ENCODE measurements at regions not wholly inside any gene's neighbourhood (a gene's known extent, or its start where the extent isn't known, plus 50 kb on each side); places are given as distances from the start of the nearest gene placed in this dataset.

DNA sequence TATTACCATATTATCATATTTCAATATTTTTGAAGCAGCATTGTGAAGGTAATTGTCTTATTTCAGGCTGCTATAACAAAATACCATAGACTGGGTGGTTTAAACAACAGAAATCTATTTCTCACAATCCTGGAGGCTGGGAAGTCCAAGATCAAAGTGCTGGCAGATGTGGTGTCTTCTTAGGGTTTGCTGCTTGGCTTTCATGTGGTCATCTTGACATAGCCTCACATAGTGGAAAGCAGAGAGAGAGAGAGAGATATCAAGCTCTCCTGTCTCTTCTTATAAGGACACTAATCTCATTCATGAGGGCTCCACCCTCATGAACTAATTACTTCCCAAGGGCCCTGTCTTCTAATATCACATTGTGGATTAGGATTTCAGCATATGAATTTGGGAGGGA lies 119.7 kb upstream of the NUDT6 start:
- TF ChIP-seq, protein P1, sequence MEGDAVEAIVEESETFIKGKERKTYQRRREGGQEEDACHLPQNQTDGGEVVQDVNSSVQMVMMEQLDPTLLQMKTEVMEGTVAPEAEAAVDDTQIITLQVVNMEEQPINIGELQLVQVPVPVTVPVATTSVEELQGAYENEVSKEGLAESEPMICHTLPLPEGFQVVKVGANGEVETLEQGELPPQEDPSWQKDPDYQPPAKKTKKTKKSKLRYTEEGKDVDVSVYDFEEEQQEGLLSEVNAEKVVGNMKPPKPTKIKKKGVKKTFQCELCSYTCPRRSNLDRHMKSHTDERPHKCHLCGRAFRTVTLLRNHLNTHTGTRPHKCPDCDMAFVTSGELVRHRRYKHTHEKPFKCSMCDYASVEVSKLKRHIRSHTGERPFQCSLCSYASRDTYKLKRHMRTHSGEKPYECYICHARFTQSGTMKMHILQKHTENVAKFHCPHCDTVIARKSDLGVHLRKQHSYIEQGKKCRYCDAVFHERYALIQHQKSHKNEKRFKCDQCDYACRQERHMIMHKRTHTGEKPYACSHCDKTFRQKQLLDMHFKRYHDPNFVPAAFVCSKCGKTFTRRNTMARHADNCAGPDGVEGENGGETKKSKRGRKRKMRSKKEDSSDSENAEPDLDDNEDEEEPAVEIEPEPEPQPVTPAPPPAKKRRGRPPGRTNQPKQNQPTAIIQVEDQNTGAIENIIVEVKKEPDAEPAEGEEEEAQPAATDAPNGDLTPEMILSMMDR (IDR thresholded peaks at IDR 0.05): no peak
- H3K27ac ChIP-seq: no peak overlapping the region
- peaks cover 0 to 16% (median 10%) of the 10 kb centered on the region in 3 donors for H3K36me3 ChIP-seq
- intact Hi-C loops (cut with DNase I; ENCODE audit: low total_unique reads): no loop called here
- H3K4me1 ChIP-seq: peaks cover 0 to 23% (median 0%) of the 10 kb centered on the region in 4 donors
- no peaks in the 10 kb centered on the region for H3K27me3 ChIP-seq
- H3K4me3 ChIP-seq: no peak overlapping the region
- H3K9me3 ChIP-seq: peaks cover 0 to 19% (median 0%) of the 10 kb centered on the region in 3 donors
- DNase-seq: no peak

DNA sequence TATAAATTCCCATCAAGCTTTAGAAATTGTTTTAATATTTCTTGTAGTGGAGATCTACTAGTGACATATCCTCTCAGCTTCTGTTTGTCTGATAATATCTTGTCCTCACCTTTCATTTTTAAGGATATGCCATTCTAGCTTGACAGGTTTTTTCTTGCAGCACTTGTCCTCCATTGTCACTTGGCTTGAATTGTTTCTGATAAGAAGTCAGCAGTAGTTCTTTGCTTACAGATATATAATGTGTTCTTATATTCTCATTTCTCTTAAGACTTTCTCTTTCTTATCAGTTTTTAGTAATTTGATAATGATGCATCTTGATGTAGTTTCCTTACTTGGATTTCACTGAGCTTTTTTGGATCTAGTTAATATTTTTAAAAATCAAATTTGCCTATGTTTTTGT lies 120.6 kb upstream of the NUDT6 start:
- no peaks in the 10 kb centered on the region for H3K27me3 ChIP-seq
- H3K9me3 ChIP-seq: peaks cover 0 to 26% (median 0%) of the 10 kb centered on the region in 3 donors
- H3K36me3 ChIP-seq: peaks cover 0 to 16% (median 10%) of the 10 kb centered on the region in 3 donors
- intact Hi-C loops (cut with DNase I; ENCODE audit: low total_unique reads): no loop called here
- H3K4me1 ChIP-seq: peaks cover 0 to 14% (median 0%) of the 10 kb centered on the region in 4 donors
- TF ChIP-seq, protein P1 (IDR thresholded peaks at IDR 0.05): no peak
- no peak overlapping the region for H3K4me3 ChIP-seq
- no peak overlapping the region for H3K27ac ChIP-seq
- DNase-seq: no peak

DNA sequence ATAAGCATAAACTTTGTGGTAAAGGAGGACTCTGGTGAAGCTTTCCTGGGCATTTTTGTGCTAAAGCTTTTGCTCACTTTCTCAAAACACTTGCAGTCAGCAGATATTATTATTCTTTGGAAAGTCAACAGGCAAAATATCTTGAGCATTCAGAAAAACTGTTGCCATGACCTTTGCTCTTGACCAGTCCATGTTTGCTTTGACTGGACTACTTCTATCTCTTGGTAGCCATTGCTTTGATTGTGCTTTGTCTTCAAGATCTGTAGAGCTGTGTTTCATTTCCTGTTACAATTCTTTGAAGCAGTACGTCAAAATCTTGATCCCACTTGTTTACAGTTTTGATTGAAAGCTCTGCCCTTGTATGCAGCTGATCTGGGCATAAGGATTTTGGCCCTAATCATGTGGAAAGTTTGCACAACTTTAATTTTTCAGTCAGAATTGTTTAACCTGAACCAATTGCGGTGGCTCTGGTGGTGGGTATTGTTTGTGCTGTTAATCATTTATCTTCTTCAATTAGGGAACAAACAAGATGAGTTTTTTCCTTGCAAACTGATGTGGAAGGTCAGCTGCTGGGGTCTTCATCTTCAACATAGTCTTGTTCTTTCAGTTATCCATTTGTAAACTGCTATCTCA lies 121.5 kb upstream of the NUDT6 start:
- intact Hi-C loops (cut with DNase I; ENCODE audit: low total_unique reads): no loop called here
- DNase-seq: no peak
- H3K4me1 ChIP-seq: peaks cover 0 to 6% (median 0%) of the 10 kb centered on the region in 4 donors
- no peak overlapping the region for H3K27ac ChIP-seq
- TF ChIP-seq, protein P1 (IDR thresholded peaks at IDR 0.05): no peak
- peaks cover 0 to 16% (median 10%) of the 10 kb centered on the region in 3 donors for H3K36me3 ChIP-seq
- H3K4me3 ChIP-seq: no peak overlapping the region
- H3K9me3 ChIP-seq: peaks cover 0 to 30% (median 0%) of the 10 kb centered on the region in 3 donors
- H3K27me3 ChIP-seq: no peaks in the 10 kb centered on the region

DNA sequence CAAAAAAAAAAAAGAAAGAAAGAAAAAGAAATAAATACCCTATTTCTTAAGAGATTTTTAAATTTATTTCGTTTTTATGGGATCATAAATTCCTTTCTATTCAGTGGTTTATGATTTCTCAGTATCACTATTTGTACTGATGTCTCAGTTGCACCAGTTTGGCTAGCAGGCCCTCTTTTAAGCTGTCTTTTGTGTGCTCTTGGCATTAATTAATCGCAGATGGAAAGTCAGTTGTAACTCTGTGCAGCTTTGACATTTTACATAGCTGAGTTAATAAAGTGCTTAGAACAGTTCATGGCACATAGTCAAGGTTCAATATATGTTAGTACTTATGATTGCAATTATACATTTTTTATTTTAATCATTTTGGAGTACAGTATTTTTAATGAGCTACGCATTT lies 123.7 kb upstream of the NUDT6 start:
- no peak for DNase-seq
- Histone ChIP-seq H3K36me3 (peaks cover 0 to 16% (median 10%) of the 10 kb centered on the region in 3 donors), H3K4me3 (no peak overlapping the region), H3K27ac (no peak overlapping the region), H3K27me3 (no peaks in the 10 kb centered on the region), H3K9me3 (peaks cover 0 to 46% (median 0%) of the 10 kb centered on the region in 3 donors), H3K4me1 (no peaks in the 10 kb centered on the region)
- intact Hi-C loops (cut with DNase I; ENCODE audit: low total_unique reads): no loop called here
- TF ChIP-seq, protein P1 (IDR thresholded peaks at IDR 0.05): no peak

DNA sequence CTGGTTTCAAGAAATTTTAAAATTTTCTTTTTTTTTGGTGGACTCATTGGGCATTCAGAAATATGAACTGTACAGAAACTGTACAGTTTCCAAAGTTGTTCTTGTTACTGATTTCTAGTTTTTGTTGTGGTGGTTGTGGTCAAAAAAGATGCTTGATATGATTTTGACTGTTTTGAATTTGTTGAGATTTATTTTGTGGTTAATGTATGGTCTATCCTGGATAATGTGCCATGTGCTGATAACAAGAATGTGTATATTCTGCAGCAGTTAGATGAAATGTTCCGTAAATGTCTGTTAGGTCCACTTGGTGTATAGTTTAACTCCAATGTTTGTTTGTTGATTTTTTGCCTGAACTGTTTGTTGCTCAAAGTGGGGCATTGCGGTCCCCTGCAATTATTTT lies 127.6 kb upstream of the NUDT6 start:
- no peaks in the 10 kb centered on the region for H3K4me1 ChIP-seq
- H3K9me3 ChIP-seq: peaks cover 0 to 27% (median 3%) of the 10 kb centered on the region in 3 donors
- no peak for DNase-seq
- peaks cover 0 to 11% (median 6%) of the 10 kb centered on the region in 3 donors for H3K36me3 ChIP-seq
- no peak overlapping the region for H3K27ac ChIP-seq
- intact Hi-C loops (cut with DNase I; ENCODE audit: low total_unique reads): no loop called here
- H3K4me3 ChIP-seq: no peak overlapping the region
- no peaks in the 10 kb centered on the region for H3K27me3 ChIP-seq
- TF ChIP-seq, protein P1 (IDR thresholded peaks at IDR 0.05): no peak
